ENCODE measurements at regions not wholly inside any gene's neighbourhood (a gene's known extent, or its start where the extent isn't known, plus 50 kb on each side); places are given as distances from the start of the nearest gene placed in this dataset.

DNA sequence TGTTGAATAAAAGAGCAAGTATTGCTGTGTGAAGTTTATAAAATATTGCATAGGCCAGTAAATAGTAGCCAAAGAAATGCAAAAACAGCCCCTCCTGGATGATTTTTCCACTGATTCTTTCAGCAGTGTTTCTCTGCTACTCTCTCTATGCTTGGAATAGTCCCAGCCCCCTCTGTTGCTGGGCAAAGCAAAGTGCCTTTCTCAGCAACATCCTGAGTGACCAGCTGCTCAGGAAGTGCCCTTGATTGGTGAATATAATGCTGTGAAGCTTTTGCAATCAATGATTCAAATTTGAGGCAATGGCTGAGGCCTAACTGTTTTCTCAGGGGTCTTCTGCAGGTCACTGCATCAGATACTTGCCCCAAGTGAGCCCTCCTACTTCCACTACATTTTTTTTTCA lies 656.7 kb downstream of the ZNF674 start:
- Histone ChIP-seq H3K9me1 (replicated peaks; ENCODE audit: control insufficient read depth, extremely low read depth, insufficient read depth, low read length) (no peaks in the 10 kb centered on the region), H3K27ac (ENCODE audit: insufficient read depth, low read depth, low read length) (no peak overlapping the region), H2AFZ (ENCODE audit: low read depth, low read length) (no peak overlapping the region), H3K4me3 (replicated peaks in 1 of 3; ENCODE audit: insufficient read depth in 1 of 3, low read depth in 1 of 3, low read length in 3 of 3) (no peak overlapping the region), H3K4me1 (ENCODE audit: control insufficient read depth, extremely low read depth, insufficient read depth, low read length) (no peaks in the 10 kb centered on the region), H4K20me1 (replicated peaks; ENCODE audit: control insufficient read depth, extremely low read depth, insufficient read depth, low read length) (no peaks in the 10 kb centered on the region), H3K9ac (replicated peaks; ENCODE audit: extremely low read depth, insufficient read depth, low read length) (no peak overlapping the region), H3K9me3 (replicated peaks; ENCODE audit: control insufficient read depth, insufficient read depth, low read length) (no peaks in the 10 kb centered on the region), H3K4me2 (ENCODE audit: insufficient read depth, low read length) (no peak overlapping the region), H3K36me3 (ENCODE audit: control insufficient read depth in 2 of 2, extremely low read depth in 1 of 2, insufficient read depth in 2 of 2, low read length in 2 of 2) (no peaks in the 10 kb centered on the region), H3K79me2 (ENCODE audit: control insufficient read depth, insufficient read depth, low read length) (no peaks in the 10 kb centered on the region), H3K27me3 (ENCODE audit: control insufficient read depth in 2 of 2, insufficient read depth in 2 of 2, low read length in 2 of 2) (no peaks in the 10 kb centered on the region)
- intact Hi-C loops (cut with micrococcal nuclease) (no loop called here), dilution Hi-C loops (cut with MboI; ENCODE audit: extremely low pct_ligation_motif_present, low sequenced_read_pairs) (no loop called here)
- ChIA-PET POLR2A (no interaction called here), CTCF (no interaction called here)
- DNase-seq (ENCODE audit: low read depth, low spot score) (peak; percentile 2), FAIRE-seq (no peak)
- TF ChIP-seq POLR2AphosphoS5 (IDR thresholded peaks at IDR 0.05; ENCODE audit: insufficient read depth, low read depth, low read length), result no peak
- TF ChIP-seq MYC (IDR thresholded peaks at IDR 0.05; ENCODE audit: low read depth, low read length), result no peak
- TF ChIP-seq JUN (IDR thresholded peaks at IDR 0.05; ENCODE audit: borderline replicate concordance, insufficient read depth, insufficient read length, low read depth), result no peak
- TF ChIP-seq FOS (IDR thresholded peaks at IDR 0.05; ENCODE audit: borderline replicate concordance, insufficient read depth, low read length), result no peak
- TF ChIP-seq GATA2 (IDR thresholded peaks at IDR 0.05; ENCODE audit: insufficient read depth, insufficient read length, low read depth, low read length), result no peak
- TF ChIP-seq, protein P1, sequence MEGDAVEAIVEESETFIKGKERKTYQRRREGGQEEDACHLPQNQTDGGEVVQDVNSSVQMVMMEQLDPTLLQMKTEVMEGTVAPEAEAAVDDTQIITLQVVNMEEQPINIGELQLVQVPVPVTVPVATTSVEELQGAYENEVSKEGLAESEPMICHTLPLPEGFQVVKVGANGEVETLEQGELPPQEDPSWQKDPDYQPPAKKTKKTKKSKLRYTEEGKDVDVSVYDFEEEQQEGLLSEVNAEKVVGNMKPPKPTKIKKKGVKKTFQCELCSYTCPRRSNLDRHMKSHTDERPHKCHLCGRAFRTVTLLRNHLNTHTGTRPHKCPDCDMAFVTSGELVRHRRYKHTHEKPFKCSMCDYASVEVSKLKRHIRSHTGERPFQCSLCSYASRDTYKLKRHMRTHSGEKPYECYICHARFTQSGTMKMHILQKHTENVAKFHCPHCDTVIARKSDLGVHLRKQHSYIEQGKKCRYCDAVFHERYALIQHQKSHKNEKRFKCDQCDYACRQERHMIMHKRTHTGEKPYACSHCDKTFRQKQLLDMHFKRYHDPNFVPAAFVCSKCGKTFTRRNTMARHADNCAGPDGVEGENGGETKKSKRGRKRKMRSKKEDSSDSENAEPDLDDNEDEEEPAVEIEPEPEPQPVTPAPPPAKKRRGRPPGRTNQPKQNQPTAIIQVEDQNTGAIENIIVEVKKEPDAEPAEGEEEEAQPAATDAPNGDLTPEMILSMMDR (IDR thresholded peaks at IDR 0.05; ENCODE audit: extremely low read depth in 1 of 2, insufficient read depth in 1 of 2, low read depth in 1 of 2, low read length in 2 of 2), result no peak
- TF ChIP-seq, protein P2, sequence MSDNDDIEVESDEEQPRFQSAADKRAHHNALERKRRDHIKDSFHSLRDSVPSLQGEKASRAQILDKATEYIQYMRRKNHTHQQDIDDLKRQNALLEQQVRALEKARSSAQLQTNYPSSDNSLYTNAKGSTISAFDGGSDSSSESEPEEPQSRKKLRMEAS (IDR thresholded peaks at IDR 0.05; ENCODE audit: insufficient read depth, insufficient read length), result no peak
- no peak for TF ChIP-seq EZH2 (IDR thresholded peaks at IDR 0.05; ENCODE audit: borderline replicate concordance, low read depth, low read length, severe bottlenecking)
- no TSS peak for BruUV-seq (replicated peaks)
